Brain microvascular endothelial cell (primary cell): ENCODE measurements at regions not wholly inside any gene's neighbourhood (a gene's known extent, or its start where the extent isn't known, plus 50 kb on each side); places are given as distances from the start of the nearest gene placed in this dataset.

Source experiments
- DNase-seq: peaks from one replicate; pipeline ENCODE4 v3.0.0-alpha.2; 2020
- H3K27ac ChIP-seq: fragments of 250-450 bp; sonication (Bioruptor Pico); 2 replicates; pipeline ENCODE4 v1.5.1; 2020; ENCODE audit warnings: mild to moderate bottlenecking, moderate library complexity
- H3K27me3 ChIP-seq: fragments of 250-450 bp; sonication (Bioruptor Pico); replicated peaks from 2 replicates; pipeline ENCODE4 v1.5.1; 2020; ENCODE audit warnings: mild to moderate bottlenecking
- H3K36me3 ChIP-seq: fragments of 250-450 bp; sonication (Bioruptor Pico); replicated peaks from 2 replicates; pipeline ENCODE4 v1.5.1; 2020; ENCODE audit warnings: mild to moderate bottlenecking
- H3K4me3 ChIP-seq: 2 replicates; pipeline ENCODE4 v1.5.1; 2011; ENCODE audit warnings: low read depth, mild to moderate bottlenecking, control low read depth, low read length, moderate library complexity
- CTCF ChIP-seq: IDR thresholded peaks from 2 replicates; pipeline ENCODE4 v1.5.1; 2011; ENCODE audit warnings: low read depth, mild to moderate bottlenecking, moderate library complexity, low read length, control low read depth, inconsistent platforms; ENCODE audit errors: missing control alignments
- in situ Hi-C: cut with HindIII; loops from 2 replicates; pipeline ENCODE4 v1.10.0; 2017; ENCODE audit warnings: low sequenced_read_pairs, low pct_ligation_motif_present

- H3K4me3 ChIP-seq: no peak overlapping the region
- in situ Hi-C loops: loop anchor here (25.0 kb wide), 2 partner anchors 115 to 640 kb away; partner anchors contain the start of gene FLI1
Measured at GRCh38 chr11:128047026-128047425, 540.3 kb downstream of the ETS1 start.

GRCh38 chr11:128046213-128046612, 541.1 kb downstream of the ETS1 start:
- DNase-seq: no peak
- in situ Hi-C loops: loop anchor here (25.0 kb wide), 2 partner anchors 116 to 641 kb away; partner anchors contain the start of gene FLI1
- H3K36me3 ChIP-seq: no peaks in the 10 kb centered on the region
- no peaks in the 10 kb centered on the region for H3K27me3 ChIP-seq
- peak overlapping the region; percentile 23 for H3K27ac ChIP-seq
- H3K4me3 ChIP-seq: no peak overlapping the region
- TF ChIP-seq CTCF: no peak

More at GRCh38 chr11:128047026-128047425, 540.3 kb downstream of the ETS1 start:
- no peaks in the 10 kb centered on the region for H3K36me3 ChIP-seq
- no peak for TF ChIP-seq CTCF
- no peak for DNase-seq
- H3K27me3 ChIP-seq: no peaks in the 10 kb centered on the region
- H3K27ac ChIP-seq: peak overlapping the region; percentile 25

GRCh38 chr11:128045094-128045725, 542.1 kb downstream of the ETS1 start:
- Histone ChIP-seq H3K36me3 (no peaks in the 10 kb centered on the region), H3K4me3 (no peak overlapping the region), H3K27ac (no peak overlapping the region), H3K27me3 (no peaks in the 10 kb centered on the region)
- TF ChIP-seq CTCF: no peak
- no peak for DNase-seq
- in situ Hi-C loops: loop anchor here (25.0 kb wide), 2 partner anchors 117 to 642 kb away; partner anchors contain the start of gene FLI1

- TF ChIP-seq CTCF: no peak
- in situ Hi-C loops: loop anchor here (25.0 kb wide), 2 partner anchors 120 to 645 kb away; partner anchors contain the start of gene FLI1
- no peak overlapping the region for H3K27ac ChIP-seq
- H3K27me3 ChIP-seq: no peaks in the 10 kb centered on the region
- no peak for DNase-seq
- H3K36me3 ChIP-seq: no peaks in the 10 kb centered on the region
- no peak overlapping the region for H3K4me3 ChIP-seq
Measured at GRCh38 chr11:128042290-128042751, 545.0 kb downstream of the ETS1 start.

GRCh38 chr11:128040603-128041002, 546.8 kb downstream of the ETS1 start:
- Histone ChIP-seq H3K4me3 (no peak overlapping the region), H3K36me3 (no peaks in the 10 kb centered on the region), H3K27ac (no peak overlapping the region), H3K27me3 (no peaks in the 10 kb centered on the region)
- TF ChIP-seq CTCF: no peak
- no peak for DNase-seq
- in situ Hi-C loops: loop anchor here (25.0 kb wide), 2 partner anchors 122 to 647 kb away; partner anchors contain the start of gene FLI1
